Activated naive CD4-positive, alpha-beta T cell treated with anti-CD3 and anti-CD28 coated beads, Interleukin-2, amount 50 U/mL, for 72 hours (primary cell): ENCODE measurements at regions not wholly inside any gene's neighbourhood (a gene's known extent, or its start where the extent isn't known, plus 50 kb on each side); places are given as distances from the start of the nearest gene placed in this dataset.

ENCODE experiments used
- ATAC-seq, 2 donors: fragments of 150-1000 bp; cut with Tn5 transposase; 2 replicates each; pipeline ENCODE4 v1.10.0; 2021; ENCODE audit warnings: mild to moderate bottlenecking in 2 of 2, moderate library complexity in 2 of 2
- DNase-seq, 2 donors: peaks; one replicate each; pipeline ENCODE4 v3.0.0; 2021 to 2022; ENCODE audit warnings: low spot score in 2 of 2
- H3K27ac Mint-ChIP-seq, 2 donors: one replicate each; pipeline ENCODE4 v1.8.0; 2022; ENCODE audit warnings: mild to moderate bottlenecking in 2 of 2, mixed read lengths in 2 of 2
- H3K36me3 Mint-ChIP-seq, 2 donors: one replicate each; pipeline ENCODE4 v1.8.0; 2022; ENCODE audit warnings: mixed read lengths in 2 of 2
- H3K9me3 Mint-ChIP-seq, 2 donors: one replicate each; pipeline ENCODE4 v1.8.0; 2022; ENCODE audit warnings: mixed read lengths in 2 of 2

- H3K27ac Mint-ChIP-seq = no peak overlapping the region
- H3K9me3 Mint-ChIP-seq = peaks cover 3 to 8% of the 10 kb centered on the region in 2 donors
- DNase-seq = no peak
- H3K36me3 Mint-ChIP-seq = no peaks in the 10 kb centered on the region
- ATAC-seq = no peak
These were observed 232.5 kb upstream of the ZP4 start for GRCh38 chr1:238123201-238123600.

DNA sequence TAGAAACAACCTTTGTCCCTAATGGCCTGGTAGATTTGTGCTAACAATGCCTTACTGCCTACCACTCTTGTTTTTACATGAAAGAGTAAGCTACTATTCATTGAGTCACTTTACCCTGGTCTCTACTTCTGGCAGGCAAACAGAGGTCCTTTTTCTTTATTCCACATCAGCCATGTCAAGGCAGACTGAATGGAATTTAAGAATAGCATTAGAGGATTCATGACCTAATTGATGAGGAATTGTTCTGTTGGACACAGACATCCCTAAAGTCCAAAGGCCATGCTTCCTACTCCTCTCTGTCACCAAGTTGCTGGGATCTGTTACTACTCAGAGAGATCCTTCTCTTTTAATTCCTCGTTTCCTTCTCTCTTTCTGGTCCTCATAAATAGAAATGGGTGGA, 229.1 kb upstream of the ZP4 start:
- Mint-ChIP-seq H3K9me3 (peaks cover 3 to 5% of the 10 kb centered on the region in 2 donors), H3K36me3 (no peaks in the 10 kb centered on the region), H3K27ac (no peak overlapping the region)
- ATAC-seq (no peak), DNase-seq (no peak)

- DNase-seq = no peak
- Mint-ChIP-seq H3K9me3 (peaks cover 3 to 5% of the 10 kb centered on the region in 2 donors), H3K27ac (no peak overlapping the region), H3K36me3 (no peaks in the 10 kb centered on the region)
- no peak for ATAC-seq
These were observed 228.3 kb upstream of the ZP4 start for GRCh38 chr1:238119060-238119459.

GRCh38 chr1:238115852-238116251, 225.1 kb upstream of the ZP4 start:
- no peak for DNase-seq
- peaks cover 9% of the 10 kb centered on the region in 2 donors for H3K9me3 Mint-ChIP-seq
- no peak for ATAC-seq
- H3K27ac Mint-ChIP-seq = no peak overlapping the region
- no peaks in the 10 kb centered on the region for H3K36me3 Mint-ChIP-seq

DNA sequence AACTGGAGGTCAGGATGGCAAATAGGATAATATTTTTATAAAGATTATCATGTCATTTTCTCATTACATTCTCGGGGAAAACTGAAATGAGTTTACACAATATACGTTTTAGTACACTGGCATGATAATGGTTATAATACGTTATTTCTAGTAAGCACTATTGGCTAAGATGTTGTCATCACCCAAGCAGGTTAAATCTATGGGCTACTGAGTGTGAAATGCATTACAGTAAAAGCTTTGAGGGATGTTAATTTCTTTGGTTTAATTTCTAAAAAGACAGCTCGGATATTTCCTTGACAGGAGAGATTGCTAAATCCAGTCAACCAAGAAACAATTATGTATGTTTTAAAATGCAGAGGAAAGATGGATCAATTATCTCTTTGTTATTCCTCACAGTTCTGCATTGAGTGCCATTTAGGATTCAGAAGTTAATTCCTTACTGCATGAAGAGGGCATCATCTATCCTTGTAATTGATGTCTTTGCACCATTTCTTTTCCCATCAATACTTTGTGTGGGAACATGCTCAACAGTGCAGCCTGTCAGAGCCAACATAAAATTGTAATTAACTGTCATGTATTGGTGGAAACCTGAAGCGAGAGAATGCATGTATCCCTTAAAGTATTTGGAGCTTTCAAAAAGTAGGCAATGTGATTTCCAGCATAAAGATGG, 222.4 kb upstream of the ZP4 start:
- Mint-ChIP-seq H3K9me3 (peaks cover 8 to 11% of the 10 kb centered on the region in 2 donors), H3K36me3 (no peaks in the 10 kb centered on the region), H3K27ac (no peak overlapping the region)
- ATAC-seq (no peak), DNase-seq (no peak)

DNA sequence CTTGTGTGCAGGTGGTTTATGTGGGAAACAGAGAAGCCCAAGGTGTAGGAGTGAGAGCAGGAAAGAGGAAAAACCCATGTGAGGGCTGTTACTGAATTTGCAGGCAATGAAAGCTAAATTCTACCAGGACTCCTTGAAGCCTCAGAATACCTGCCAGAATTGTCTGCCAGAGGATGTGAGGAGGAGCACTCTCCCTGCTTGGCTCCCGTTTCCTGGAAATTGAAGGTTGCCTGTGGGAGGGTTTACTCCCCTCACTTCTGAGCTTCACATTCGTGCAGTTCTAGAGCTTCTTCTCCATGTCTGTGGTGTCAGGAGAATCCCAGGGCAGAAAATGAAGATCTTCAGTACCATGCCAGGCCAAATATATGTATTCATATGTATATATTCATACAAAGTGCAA, 220.8 kb upstream of the ZP4 start:
- no peaks in the 10 kb centered on the region for H3K36me3 Mint-ChIP-seq
- no peak overlapping the region for H3K27ac Mint-ChIP-seq

DNA sequence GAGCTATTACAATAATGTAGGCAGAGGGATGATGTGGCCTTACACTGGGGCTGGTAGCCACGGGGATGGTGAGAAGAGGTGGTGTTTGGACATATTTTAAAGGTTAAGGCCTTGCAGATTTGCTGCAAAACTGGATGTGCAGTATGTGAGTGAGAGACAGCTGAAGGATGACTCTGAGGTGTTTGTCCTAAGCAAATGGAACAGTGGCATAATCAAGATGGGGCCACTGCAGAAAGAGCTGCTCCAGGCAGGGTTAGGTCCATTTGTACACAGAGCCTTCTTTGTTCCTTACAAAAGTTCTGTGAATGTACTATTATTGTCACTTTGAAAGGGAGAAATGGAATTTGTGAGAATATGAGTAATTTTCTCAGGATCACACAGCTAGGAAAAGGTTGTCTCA, 220.4 kb upstream of the ZP4 start:
- DNase-seq (no peak), ATAC-seq (no peak)
- no peak overlapping the region for H3K27ac Mint-ChIP-seq
- no peaks in the 10 kb centered on the region for H3K36me3 Mint-ChIP-seq
- peaks cover 8 to 11% of the 10 kb centered on the region in 2 donors for H3K9me3 Mint-ChIP-seq

More for the DNA sequence above, 220.8 kb upstream of the ZP4 start:
- ATAC-seq (no peak), DNase-seq (no peak)
- peaks cover 8 to 11% of the 10 kb centered on the region in 2 donors for H3K9me3 Mint-ChIP-seq

DNA sequence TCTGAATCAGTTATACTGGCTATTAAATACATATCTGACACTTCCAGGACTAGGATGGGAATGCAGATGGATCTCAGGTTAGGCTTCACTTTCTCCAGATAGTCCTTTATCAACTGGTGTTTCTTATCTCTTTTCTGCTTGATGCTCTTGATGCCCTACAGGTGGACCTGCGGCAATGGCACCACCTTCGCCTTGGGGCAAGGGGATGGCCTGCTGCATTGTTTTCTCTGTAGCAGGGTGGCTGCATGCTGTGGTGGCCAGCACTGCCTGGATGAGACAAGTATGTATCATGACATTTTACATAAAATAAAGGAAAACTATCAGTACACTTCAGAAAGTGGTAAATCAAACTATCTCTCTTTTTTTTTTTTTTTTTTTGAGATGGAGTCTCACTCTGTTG, 217.7 kb upstream of the ZP4 start:
- DNase-seq (no peak), ATAC-seq (no peak)
- no peaks in the 10 kb centered on the region for H3K36me3 Mint-ChIP-seq
- H3K9me3 Mint-ChIP-seq = peaks cover 16 to 20% of the 10 kb centered on the region in 2 donors
- H3K27ac Mint-ChIP-seq = no peak overlapping the region

- Mint-ChIP-seq H3K36me3 (no peaks in the 10 kb centered on the region), H3K27ac (no peak overlapping the region), H3K9me3 (peaks cover 16 to 21% of the 10 kb centered on the region in 2 donors)
- DNase-seq (no peak), ATAC-seq (no peak)
These were observed 216.6 kb upstream of the ZP4 start for GRCh38 chr1:238107322-238107721.

GRCh38 chr1:238104752-238105151, 214.0 kb upstream of the ZP4 start:
- Mint-ChIP-seq H3K36me3 (peaks cover 0 to 3% of the 10 kb centered on the region in 2 donors), H3K9me3 (peaks cover 17% of the 10 kb centered on the region in 2 donors), H3K27ac (no peak overlapping the region)
- ATAC-seq (no peak), DNase-seq (no peak)

- H3K9me3 Mint-ChIP-seq = peaks cover 20% of the 10 kb centered on the region in 2 donors
- ATAC-seq (no peak), DNase-seq (no peak)
- peaks cover 0 to 6% of the 10 kb centered on the region in 2 donors for H3K36me3 Mint-ChIP-seq
- no peak overlapping the region for H3K27ac Mint-ChIP-seq
These were observed 211.2 kb upstream of the ZP4 start for GRCh38 chr1:238101923-238102322.

- Mint-ChIP-seq H3K27ac (no peak overlapping the region), H3K36me3 (peaks cover 0 to 6% of the 10 kb centered on the region in 2 donors), H3K9me3 (peaks cover 16 to 17% of the 10 kb centered on the region in 2 donors)
- no peak for DNase-seq
- ATAC-seq = no peak
These were observed 209.1 kb upstream of the ZP4 start for GRCh38 chr1:238099871-238100270.

GRCh38 chr1:238089615-238090014, 198.9 kb upstream of the ZP4 start:
- Mint-ChIP-seq H3K36me3 (no peaks in the 10 kb centered on the region), H3K27ac (no peak overlapping the region), H3K9me3 (peaks cover 15 to 28% of the 10 kb centered on the region in 2 donors)
- no peak for ATAC-seq
- no peak for DNase-seq

- no peak for ATAC-seq
These were observed 198.0 kb upstream of the ZP4 start for GRCh38 chr1:238088560-238089290.

DNA sequence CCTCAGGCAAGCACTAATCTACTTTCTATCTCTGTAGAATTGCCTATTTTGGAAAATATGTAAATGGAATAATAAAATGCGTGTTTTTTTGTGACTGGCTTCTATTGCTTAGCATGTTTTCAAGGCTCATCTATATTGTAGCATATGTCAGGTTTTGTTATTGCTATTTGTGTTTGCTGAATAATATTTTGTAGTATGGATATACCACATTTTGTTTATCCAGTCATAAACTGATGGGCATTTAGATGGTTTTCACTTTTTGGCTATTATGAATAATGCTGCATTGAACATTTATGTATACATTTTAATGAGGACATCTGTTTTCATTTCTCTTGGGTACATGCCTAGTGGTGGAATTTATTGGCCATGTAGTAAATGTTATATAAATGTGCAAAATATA, 183.3 kb upstream of the ZP4 start:
- Mint-ChIP-seq H3K9me3 (peaks cover 7 to 12% of the 10 kb centered on the region in 2 donors), H3K27ac (no peak overlapping the region), H3K36me3 (no peaks in the 10 kb centered on the region)
- DNase-seq (no peak), ATAC-seq (no peak)

More at GRCh38 chr1:238088560-238089290, 198.0 kb upstream of the ZP4 start:
- DNase-seq = no peak
- Mint-ChIP-seq H3K27ac (no peak overlapping the region), H3K9me3 (peaks cover 21 to 28% of the 10 kb centered on the region in 2 donors), H3K36me3 (no peaks in the 10 kb centered on the region)

GRCh38 chr1:238071061-238071460, 180.3 kb upstream of the ZP4 start:
- no peaks in the 10 kb centered on the region for H3K36me3 Mint-ChIP-seq
- H3K9me3 Mint-ChIP-seq = peaks cover 7% of the 10 kb centered on the region in 2 donors
- ATAC-seq (no peak), DNase-seq (no peak)
- no peak overlapping the region for H3K27ac Mint-ChIP-seq

DNA sequence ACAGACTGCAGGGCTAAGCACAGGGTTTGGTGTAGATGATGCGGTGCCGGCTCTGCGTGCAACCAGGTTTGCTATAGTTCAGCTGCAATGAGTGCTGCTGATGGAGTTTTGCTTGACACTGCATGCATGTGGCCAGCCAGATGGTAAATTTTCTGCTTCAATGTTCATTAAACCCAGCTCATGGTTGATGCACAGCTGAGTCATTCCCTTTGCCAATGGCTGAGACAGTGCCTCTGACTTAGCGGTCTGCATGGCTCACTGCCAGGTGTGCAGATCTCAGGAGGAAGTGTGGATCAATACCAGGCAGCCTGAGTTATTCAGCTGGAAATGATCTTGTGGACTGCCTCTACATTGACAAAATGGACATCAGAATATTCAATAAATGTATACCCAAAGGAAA, 172.7 kb upstream of the ZP4 start:
- Mint-ChIP-seq H3K9me3 (peaks cover 6 to 9% of the 10 kb centered on the region in 2 donors), H3K27ac (no peak overlapping the region), H3K36me3 (peaks cover 0 to 5% of the 10 kb centered on the region in 2 donors)
- DNase-seq = no peak
- ATAC-seq = no peak
